HG03097 (cell line): ENCODE measurements at regions not wholly inside any gene's neighbourhood (a gene's known extent, or its start where the extent isn't known, plus 50 kb on each side); places are given as distances from the start of the nearest gene placed in this dataset.
"Not testable (repeated sequence)": the region's sequence is repeated elsewhere in the genome, so short reads cannot be mapped to it uniquely, and the experiment has no call there.

ENCODE experiments used
- ATAC-seq: cut with Tn5 transposase; IDR thresholded peaks from one replicate; pipeline ENCODE4 v1.9.1; 2021; ENCODE audit not compliant: unreplicated experiment, low FRiP score

GRCh38 chr1:80214888-80215540 is 1208.5 kb upstream of the ADGRL4 start:
- no peak for ATAC-seq

- no peak for ATAC-seq
These were observed 1206.4 kb upstream of the ADGRL4 start for GRCh38 chr1:80212948-80213347.

- no peak for ATAC-seq
These were observed 1205.3 kb upstream of the ADGRL4 start for GRCh38 chr1:80211691-80212380.

DNA sequence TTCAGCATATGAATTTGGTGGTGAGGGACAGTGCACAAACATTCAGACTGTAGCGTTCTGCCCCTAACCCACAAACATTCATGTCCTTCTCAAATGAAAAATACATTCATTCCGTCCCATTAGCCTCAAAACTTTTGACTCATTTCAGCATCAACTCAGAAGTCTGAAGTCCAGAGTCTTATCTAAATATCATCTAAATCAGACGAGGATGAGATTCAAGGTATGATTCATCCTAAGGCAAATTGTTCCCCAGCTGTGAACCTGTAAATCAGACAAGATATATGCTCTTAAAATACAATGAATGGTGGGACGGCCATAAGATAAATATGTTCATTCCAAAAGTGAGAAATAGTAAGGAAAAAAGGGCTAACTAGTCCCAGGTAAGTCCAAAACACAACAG is 1195.6 kb upstream of the ADGRL4 start:
- ATAC-seq: no peak

DNA sequence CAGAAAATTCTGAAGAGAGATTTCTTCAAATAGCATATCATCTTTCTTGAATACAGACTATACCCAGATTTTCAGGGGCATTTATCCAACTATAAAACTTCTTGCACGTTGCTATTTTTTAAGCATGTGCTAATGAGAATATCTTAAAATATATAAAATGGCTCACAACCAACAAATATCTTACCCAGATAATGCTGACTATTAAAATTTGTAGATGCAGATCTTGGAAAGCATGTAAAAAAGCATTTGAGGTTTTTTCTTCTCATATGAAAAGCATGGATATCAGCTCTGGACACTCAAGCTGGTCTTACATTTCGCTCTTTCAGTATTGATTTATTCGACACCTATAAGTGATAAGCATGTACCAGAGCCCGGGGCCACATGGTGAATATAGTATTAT is 1187.7 kb upstream of the ADGRL4 start:
- no peak for ATAC-seq

DNA sequence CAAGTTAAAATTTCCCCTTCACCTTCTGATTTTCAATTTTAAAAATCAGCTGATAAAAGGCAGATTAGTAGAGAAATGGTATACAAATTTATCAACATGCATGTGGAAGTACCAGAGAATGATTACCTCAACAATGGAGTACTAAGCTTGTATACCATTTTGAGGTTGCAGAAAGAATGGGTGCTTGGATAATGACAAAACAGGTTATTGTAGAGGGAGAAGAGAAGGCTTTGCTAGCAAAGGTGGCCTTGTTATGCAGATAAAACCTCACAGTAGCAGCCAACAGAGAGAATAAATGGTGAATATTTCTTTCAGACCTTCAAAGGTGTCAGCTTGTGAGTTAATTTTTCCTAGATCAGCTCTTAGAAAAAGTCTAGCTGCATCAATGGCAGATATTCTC is 1174.9 kb upstream of the ADGRL4 start:
- ATAC-seq: no peak

DNA sequence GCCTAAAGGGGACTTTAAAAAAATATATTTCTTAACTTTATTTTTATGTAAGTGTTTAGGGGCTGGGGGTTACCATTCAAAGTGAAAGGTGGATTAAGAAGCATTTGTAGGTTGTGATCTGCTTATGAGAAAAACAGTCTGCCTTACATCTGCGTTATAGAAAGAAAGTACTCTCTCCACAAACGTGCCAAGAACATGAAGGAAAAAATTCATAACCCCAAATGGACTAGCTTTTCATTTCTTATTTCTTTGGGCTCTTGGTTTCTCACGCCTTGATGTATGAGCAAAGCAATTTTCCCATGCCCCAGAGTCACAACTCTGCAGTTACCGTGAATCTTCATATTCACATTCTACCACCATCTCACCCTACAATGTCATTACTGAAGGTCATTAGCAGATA is 1165.1 kb upstream of the ADGRL4 start:
- no peak for ATAC-seq

DNA sequence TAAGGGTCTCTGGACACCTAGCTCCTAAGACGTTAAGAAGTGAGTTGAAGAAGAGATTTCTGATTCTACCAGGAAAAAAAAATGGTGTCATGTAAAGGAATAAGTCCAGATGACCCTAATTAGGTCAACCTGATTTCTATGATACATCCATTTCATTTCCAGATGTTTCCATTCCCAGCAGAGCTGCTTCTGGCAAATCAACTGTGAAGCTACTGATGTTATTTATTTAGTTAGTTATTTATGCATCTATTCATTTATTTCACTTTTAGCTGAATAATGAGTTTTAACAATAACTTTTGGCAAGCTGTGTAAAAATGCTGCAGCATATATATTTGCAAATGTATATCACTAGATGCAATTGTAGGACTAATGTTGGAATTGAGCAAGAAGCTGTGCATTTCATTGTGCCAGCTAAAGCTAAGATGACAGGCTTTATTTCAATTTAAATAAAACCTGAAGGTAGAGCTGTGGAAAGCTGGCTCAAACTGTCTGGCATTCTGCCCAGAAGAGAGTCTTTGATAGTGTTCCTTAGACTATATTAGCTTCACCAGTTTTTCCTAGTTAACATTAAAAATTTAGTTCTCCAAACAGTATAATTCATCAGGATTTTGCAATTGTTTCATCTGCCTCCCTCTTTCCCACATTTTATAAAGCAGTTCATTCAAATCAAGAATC is 1164.4 kb upstream of the ADGRL4 start:
- no peak for ATAC-seq

- ATAC-seq: no peak
These were observed 1157.6 kb upstream of the ADGRL4 start for GRCh38 chr1:80164150-80164549.

GRCh38 chr1:80163686-80164085 is 1157.2 kb upstream of the ADGRL4 start:
- no peak for ATAC-seq

GRCh38 chr1:80158771-80159170 is 1152.2 kb upstream of the ADGRL4 start:
- ATAC-seq: no peak

DNA sequence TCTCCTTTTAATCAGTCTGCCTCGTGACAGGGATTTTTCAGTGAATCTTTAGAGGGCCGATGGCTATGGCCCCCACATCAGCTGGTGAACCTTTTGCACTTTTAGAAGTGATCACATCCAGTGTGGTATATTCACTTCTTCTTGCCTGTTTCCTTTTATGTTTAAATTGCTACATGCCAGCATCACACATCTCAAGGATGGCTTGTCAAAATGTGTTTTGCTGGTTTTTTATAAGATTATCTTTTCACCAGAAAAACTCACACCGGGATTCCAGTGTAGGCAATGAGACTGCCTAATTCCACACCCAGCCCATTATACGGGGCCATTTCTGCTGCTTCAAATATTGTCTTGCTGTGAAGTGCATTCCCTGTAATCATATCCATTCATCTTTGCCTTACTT is 1151.7 kb upstream of the ADGRL4 start:
- ATAC-seq: no peak

- no peak for ATAC-seq
These were observed 1148.8 kb upstream of the ADGRL4 start for GRCh38 chr1:80155371-80155770.

DNA sequence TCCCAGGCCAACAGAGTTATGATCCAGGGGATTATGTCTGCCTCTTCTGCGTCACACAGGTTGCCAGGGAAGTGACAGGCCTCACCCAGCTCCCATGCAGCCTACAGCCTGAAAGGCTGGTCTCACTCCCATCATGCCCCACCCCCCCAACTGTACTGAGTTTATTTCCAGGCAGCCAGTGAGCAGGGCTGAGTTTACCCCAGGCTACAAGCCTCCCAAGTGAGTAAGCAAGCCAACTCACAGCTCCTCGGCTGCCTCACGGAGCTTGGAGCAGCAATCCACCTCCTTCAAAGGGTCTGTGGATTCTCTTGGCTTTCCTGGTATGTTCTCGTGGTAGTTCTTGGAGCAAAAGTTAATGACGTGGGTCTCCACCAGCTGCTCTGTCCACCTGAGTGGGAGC is 1147.6 kb upstream of the ADGRL4 start:
- ATAC-seq: no peak

DNA sequence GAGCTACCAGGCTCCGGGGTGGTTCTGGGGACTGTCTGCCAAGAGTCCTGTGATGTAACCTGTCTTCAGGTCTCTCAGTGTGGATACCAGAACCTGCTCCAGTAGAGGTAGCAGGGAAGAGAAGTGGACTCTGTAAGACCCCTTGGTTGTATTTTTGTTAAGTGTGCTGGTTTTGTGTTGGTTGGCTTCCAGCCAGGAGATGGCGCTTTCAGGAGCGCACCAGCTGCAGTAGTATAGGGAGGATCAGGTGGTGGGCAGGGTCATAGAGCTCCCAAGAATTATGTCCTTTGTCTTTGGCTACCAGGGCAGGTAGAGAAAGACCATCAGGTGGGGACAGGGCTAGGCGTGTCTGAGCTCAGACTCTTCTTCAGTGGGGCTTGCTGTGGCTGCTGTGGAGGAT is 1147.2 kb upstream of the ADGRL4 start:
- ATAC-seq: no peak

- ATAC-seq: no peak
These were observed 1136.8 kb upstream of the ADGRL4 start for GRCh38 chr1:80143361-80143760.

DNA sequence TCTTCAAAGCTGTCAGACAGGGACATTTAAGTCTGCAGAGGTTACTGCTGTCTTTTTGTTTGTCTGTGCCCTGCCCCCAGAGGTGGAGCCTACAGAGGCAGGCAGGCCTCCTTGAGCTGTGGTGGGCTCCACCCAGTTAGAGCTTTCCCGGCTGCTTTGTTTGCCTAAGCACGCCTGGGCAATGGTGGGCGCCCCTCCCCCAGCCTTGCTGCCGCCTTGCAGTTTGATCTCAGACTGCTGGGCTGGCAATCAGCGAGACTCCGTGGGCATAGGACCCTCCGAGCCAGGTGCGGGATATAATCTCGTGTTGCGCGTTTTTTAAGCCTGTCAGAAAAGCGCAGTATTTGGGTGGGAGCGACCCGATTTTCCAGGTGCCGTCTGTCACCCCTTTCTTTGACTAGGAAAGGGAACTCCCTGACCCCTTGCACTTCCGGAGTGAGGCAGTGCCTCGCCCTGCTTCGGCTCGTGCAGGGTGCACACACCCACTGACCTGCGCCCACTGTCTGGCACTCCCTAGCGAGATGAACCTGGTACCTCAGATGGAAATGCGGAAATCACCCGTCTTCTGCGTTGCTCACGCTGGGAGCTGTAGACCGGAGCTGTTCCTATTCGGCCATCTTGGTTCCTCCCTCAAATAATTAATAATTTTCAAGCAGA is 1131.5 kb upstream of the ADGRL4 start:
- not testable (repeated sequence) for ATAC-seq

- ATAC-seq: no peak
These were observed 1106.9 kb upstream of the ADGRL4 start for GRCh38 chr1:80113168-80114038.

- ATAC-seq: no peak
These were observed 1094.6 kb upstream of the ADGRL4 start for GRCh38 chr1:80101159-80101558.

DNA sequence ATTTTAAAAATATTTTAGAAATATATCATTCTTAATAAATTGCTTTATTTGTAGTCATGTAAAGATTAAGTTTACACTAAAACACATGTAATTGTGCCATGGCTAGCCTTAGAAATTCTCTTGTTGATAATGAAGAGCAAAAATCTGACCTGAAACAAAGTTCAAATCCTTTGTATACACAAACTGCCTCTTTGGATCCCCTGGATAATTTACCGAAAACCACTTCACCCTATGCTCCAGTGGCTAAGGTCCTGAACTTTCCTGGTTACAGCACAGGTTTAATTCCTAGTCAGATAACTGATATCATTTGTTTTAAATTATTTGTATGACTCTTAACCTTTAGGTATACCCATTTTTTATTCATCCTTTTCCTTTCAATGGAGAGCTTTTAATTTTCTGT is 1093.2 kb upstream of the ADGRL4 start:
- no peak for ATAC-seq

- no peak for ATAC-seq
These were observed 1078.5 kb upstream of the ADGRL4 start for GRCh38 chr1:80085067-80085466.
